H4 (cell line): ENCODE measurements at regions not wholly inside any gene's neighbourhood (a gene's known extent, or its start where the extent isn't known, plus 50 kb on each side); places are given as distances from the start of the nearest gene placed in this dataset.
"Not testable (repeated sequence)": the region's sequence is repeated elsewhere in the genome, so short reads cannot be mapped to it uniquely, and the experiment has no call there.

Experiments
- DNase-seq: peaks from one replicate; pipeline ENCODE4 v3.0.0-alpha.2; 2015; ENCODE audit warnings: low spot score

DNA sequence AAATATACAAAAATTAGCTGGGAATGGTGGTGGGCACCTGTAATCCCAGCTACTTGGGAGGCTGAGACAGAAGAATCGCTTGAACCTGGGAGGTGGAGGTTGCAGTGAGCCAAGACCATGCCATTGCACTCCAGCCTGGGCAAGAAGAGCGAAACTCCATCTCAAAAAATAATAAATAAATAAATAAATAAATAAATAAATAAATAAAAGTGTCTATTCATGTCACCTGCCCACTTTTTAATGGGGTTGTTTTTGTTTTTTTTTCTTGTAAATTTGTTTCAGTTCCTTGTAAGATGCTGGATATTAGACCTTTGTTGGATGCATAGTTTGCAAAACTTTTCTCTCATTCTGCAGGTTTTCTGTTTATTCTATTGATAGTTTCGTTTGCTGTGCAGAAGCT is 71.9 kb upstream of the KCNAB1 start:
- not testable (repeated sequence) for DNase-seq

DNA sequence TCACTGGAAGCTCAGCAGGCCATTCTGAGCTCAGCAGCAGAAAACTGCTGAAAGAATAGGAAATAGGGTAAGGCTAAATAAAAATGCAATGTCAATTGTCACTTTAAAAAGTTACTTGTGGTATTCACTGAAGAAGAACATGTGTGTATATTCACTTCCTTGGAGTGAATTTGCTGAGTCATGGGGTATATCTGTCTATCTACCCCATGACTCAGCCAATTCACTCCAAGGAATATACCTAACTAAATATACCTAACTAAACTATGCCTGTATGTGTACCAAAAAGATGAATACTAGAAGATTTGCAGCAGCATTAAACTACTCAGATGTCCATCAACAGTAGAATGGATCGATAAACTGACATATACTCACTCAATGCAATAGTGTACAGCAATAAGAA is 69.5 kb upstream of the KCNAB1 start:
- DNase-seq = peak; percentile 28

DNA sequence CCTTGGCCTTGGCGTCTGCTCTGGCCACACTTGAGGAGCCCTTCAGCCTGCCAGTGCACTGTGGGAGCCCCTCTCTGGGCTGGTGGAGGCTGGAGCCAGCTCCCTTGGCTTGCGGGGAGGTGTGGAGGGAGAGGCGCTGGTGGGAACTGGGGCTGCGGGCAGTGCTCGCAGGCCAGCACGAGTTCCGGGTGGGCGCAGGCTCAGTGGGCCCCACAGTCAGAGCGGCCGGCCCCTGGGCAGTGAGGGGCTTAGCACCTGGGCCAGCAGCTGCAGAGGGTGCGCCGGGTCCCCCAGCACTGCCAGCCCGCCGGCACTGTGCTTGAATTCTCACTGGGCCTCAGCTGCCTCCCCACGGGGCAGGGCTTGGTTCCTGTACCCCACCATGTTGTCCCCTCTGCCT is 68.7 kb upstream of the KCNAB1 start:
- no peak for DNase-seq

DNA sequence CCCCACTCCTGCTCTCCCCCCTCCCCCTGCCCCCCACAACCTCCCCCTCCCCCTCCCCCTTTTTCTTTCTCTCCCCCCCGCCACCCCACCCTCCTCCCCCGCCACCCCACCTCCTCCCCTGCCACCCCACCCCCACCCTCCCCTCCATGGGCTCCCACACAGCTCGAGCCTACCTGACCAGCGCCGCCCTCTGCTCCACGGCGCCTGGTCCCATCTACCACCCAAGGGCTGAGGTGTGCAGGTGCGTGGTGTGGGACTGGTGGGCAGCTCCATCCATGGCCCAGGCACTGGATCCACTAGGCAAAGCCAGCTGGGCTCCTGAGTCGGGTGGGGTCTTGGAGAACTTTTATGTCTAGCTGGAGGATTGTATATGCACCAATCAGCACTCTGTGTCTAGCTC is 68.3 kb upstream of the KCNAB1 start:
- DNase-seq = no peak

GRCh38 chr3:156059950-156060501 is 60.4 kb upstream of the KCNAB1 start:
- DNase-seq = no peak

GRCh38 chr3:156068151-156068550 is 52.2 kb upstream of the KCNAB1 start:
- DNase-seq = not testable (repeated sequence)

- no peak for DNase-seq
These were observed 50.4 kb upstream of the KCNAB1 start for GRCh38 chr3:156070028-156070427.
